LNCaP clone FGC (cell line): ENCODE measurements at regions not wholly inside any gene's neighbourhood (a gene's known extent, or its start where the extent isn't known, plus 50 kb on each side); places are given as distances from the start of the nearest gene placed in this dataset.
"Not testable (repeated sequence)": the region's sequence is repeated elsewhere in the genome, so short reads cannot be mapped to it uniquely, and the experiment has no call there.

Source experiments
- DNase-seq: peaks from one replicate; pipeline ENCODE4 v3.0.0-alpha.2; 2011; ENCODE audit warnings: low read depth
- H3K4me3 ChIP-seq: 2 replicates; pipeline ENCODE4 v1.5.1; 2011; ENCODE audit warnings: mild to moderate bottlenecking, low read depth, low read length, control low read depth
- TF ChIP-seq, protein P1 (sequence below): IDR thresholded peaks from 2 replicates; pipeline ENCODE4 v1.5.1; 2012; ENCODE audit warnings: mild to moderate bottlenecking; ENCODE audit not compliant: control insufficient read depth, insufficient read depth; ENCODE audit errors: extremely low read depth

DNA sequence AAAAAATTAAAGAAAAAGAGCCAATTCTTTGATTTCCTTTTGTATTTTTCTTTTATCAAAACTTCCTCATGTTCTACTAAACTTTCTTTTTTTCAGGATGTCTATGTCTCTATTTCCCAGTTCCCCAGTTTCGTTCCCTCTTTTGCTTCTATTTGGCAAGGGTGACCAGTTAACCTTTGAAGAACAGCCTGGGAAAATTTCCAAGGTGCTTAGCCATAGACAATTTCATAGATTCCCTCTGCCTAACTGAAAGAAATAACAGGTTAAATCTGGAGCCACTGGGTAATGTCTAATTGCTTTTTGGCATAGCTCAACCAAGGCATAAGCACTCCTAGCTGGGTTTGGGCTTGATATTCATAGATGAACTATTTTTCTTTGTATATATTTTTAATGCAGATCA is 272.3 kb downstream of the ADGRL2 start:
- H3K4me3 ChIP-seq, result no peak overlapping the region
- no peak for DNase-seq
- TF ChIP-seq, protein P1, sequence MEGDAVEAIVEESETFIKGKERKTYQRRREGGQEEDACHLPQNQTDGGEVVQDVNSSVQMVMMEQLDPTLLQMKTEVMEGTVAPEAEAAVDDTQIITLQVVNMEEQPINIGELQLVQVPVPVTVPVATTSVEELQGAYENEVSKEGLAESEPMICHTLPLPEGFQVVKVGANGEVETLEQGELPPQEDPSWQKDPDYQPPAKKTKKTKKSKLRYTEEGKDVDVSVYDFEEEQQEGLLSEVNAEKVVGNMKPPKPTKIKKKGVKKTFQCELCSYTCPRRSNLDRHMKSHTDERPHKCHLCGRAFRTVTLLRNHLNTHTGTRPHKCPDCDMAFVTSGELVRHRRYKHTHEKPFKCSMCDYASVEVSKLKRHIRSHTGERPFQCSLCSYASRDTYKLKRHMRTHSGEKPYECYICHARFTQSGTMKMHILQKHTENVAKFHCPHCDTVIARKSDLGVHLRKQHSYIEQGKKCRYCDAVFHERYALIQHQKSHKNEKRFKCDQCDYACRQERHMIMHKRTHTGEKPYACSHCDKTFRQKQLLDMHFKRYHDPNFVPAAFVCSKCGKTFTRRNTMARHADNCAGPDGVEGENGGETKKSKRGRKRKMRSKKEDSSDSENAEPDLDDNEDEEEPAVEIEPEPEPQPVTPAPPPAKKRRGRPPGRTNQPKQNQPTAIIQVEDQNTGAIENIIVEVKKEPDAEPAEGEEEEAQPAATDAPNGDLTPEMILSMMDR, result no peak

DNA sequence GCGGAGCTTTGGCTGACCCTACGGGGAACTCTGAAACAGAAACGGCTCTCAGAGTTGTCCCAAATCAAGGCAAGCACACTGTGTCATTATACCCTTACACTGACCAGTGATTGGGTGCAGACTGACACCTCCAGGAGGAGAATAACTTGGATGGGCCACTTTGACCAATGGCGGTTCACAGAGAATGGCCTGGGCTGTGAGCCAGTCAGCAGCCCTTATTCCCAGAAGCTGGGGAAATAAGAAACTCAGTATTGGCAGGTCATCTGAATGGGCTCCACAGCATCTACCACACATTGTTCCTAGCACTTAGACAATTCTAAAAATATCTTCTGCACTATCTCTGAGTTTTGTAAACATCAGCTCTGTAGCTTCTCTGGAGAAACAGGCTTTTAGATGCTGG is 265.2 kb downstream of the ADGRL2 start:
- DNase-seq, result no peak
- H3K4me3 ChIP-seq, result no peak overlapping the region
- TF ChIP-seq, protein P1, result no peak

DNA sequence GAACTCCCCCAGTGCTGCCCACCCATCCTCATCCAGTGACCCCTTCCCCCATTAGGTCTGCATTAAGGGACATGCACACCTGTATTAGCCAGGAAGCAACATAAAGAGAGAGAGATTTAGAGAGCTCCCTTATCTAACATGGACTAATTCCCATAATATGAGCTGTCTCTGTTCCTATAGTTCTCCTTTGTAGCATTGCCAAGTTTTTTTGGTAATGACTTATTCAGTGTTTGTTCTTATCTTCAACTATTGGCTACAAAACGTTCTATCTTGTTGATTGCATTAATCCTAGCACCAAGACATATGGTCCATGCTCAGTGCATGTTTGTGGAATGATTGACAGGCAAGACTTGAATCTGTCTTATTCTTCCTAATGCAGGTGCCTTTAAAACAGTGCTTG is 264.0 kb downstream of the ADGRL2 start:
- TF ChIP-seq, protein P1, result no peak
- DNase-seq, result no peak
- H3K4me3 ChIP-seq, result no peak overlapping the region

DNA sequence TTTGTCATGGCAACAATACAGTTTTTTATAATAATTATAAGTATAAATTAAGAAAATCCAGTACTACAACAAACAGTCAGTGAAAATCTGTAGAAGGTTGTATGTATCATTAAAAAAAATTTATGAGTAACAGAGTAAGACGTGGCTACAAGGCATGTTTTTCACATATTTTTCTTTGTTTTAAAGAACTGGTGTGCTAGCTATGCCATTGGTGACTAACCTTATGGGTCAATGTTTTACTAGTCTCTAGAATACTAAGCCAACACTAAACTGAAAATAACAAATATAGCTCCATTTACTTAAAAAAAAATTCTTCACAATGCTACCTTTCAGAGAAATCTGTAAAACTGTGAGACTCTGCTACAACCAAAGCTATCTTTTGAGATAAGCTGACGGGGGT is 261.5 kb downstream of the ADGRL2 start:
- TF ChIP-seq, protein P1, result no peak
- H3K4me3 ChIP-seq, result no peak overlapping the region
- no peak for DNase-seq

DNA sequence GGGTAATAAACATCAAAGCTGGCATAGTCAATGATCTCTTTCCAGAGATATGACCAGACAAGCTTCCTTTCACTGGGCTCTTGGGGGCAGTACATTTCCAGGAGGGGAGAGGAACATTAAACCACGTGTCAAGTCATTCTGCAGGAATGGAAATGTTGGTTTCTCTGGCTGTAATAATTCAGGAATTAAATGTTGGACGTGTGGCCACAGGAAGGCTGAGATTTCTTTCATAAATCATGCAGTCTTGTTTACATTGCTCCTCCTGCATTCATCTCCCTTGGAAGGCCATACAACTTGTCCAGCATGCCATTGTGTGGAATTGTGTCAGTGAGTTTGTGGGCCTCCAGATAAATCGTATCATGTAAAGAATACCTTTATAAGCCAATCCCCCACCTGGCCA is 259.2 kb downstream of the ADGRL2 start:
- DNase-seq, result no peak
- TF ChIP-seq, protein P1, result no peak
- H3K4me3 ChIP-seq, result no peak overlapping the region

DNA sequence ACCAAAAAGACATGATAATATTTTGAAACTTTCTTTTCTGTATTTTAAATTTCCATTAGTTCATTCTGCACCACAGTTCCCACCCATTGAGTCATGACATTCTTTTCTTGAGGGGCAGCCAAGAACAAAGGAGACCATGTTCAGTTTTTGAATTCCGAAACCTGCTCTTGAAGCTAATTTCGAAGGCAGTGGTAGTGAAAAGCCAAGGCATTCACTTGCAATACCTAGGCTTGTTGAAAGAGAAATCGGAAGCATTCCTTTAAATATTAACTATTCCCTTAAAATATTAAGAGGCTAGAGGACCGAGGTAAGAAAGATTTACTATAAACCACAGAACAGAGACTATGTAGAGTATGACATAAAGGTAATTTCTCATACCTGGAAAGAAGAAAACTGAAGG is 256.3 kb downstream of the ADGRL2 start:
- no peak for DNase-seq
- TF ChIP-seq, protein P1, result no peak
- H3K4me3 ChIP-seq, result no peak overlapping the region

DNA sequence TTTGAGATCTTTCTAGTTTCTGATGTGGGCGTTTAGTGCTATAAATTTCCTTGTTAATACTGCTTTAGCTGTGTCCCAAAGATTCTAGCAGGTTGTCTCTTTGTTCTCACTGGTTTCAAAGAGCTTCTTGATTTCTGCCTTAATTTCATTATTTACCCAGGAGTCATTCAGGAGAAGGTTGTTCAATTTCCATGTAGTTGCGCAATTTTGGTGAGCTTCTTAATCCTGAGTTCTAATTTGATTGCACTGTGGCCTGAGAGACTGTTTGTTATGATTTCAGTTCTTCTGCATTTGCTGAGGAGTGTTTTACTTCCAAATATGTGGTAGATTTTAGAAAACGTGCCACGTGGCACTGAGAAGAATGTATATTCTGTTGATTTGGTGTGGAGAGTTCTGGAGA is 254.6 kb downstream of the ADGRL2 start:
- DNase-seq, H3K4me3 ChIP-seq: not testable (repeated sequence)

DNA sequence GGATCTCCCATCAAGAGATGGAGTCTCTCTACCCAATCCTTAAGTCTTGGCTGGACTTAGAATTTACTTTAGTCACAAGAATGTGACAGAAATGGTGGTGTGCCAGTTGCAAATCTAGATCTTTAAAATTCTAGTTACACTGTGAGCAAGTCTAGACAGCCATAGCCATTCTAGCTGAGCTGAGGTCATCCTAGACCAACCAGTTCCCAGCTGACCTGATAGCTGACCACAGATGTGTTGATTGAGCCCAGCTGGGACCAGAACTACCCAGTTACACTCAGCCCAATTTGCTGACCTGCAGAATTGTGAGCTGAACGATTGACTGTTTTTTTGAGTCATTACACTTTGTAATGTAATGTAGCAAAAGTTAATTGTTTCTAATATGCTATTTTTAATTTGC is 251.8 kb downstream of the ADGRL2 start:
- DNase-seq, result no peak
- TF ChIP-seq, protein P1, result no peak
- H3K4me3 ChIP-seq, result no peak overlapping the region
